ENCODE measurements at regions not wholly inside any gene's neighbourhood (a gene's known extent, or its start where the extent isn't known, plus 50 kb on each side); places are given as distances from the start of the nearest gene placed in this dataset.

- TF ChIP-seq, protein P1, sequence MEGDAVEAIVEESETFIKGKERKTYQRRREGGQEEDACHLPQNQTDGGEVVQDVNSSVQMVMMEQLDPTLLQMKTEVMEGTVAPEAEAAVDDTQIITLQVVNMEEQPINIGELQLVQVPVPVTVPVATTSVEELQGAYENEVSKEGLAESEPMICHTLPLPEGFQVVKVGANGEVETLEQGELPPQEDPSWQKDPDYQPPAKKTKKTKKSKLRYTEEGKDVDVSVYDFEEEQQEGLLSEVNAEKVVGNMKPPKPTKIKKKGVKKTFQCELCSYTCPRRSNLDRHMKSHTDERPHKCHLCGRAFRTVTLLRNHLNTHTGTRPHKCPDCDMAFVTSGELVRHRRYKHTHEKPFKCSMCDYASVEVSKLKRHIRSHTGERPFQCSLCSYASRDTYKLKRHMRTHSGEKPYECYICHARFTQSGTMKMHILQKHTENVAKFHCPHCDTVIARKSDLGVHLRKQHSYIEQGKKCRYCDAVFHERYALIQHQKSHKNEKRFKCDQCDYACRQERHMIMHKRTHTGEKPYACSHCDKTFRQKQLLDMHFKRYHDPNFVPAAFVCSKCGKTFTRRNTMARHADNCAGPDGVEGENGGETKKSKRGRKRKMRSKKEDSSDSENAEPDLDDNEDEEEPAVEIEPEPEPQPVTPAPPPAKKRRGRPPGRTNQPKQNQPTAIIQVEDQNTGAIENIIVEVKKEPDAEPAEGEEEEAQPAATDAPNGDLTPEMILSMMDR (conservative IDR thresholded peaks at IDR 0.05; ENCODE audit: low read depth, low read length): no peak
- no peak for TF ChIP-seq EZH2 (IDR thresholded peaks at IDR 0.05; ENCODE audit: borderline replicate concordance, low read depth, low read length, poor library complexity, severe bottlenecking)
These were observed 1043.4 kb downstream of the DIAPH3 start for GRCh38 chr13:59120297-59120843.

Data from A673 (cell line).